Heart left ventricle (tissue), 16 donors: ENCODE measurements at regions not wholly inside any gene's neighbourhood (a gene's known extent, or its start where the extent isn't known, plus 50 kb on each side); places are given as distances from the start of the nearest gene placed in this dataset.
"Not testable (repeated sequence)": the region's sequence is repeated elsewhere in the genome, so short reads cannot be mapped to it uniquely, and the experiment has no call there.

Experiments used
- ATAC-seq, 4 donors: fragments of 200-7000 bp; cut with Tn5 transposase; one replicate each; pipeline ENCODE4 v1.9.1; 2020 to 2022; ENCODE audit warnings: moderate library complexity in 4 of 4, mild to moderate bottlenecking in 3 of 4, moderate number of reproducible peaks in 1 of 4
- DNase-seq, 5 donors: peaks; one replicate each; pipeline ENCODE4 v3.0.0-alpha.2; 2020
- H3K27ac ChIP-seq, 12 donors: fragments of 200-600 bp; sonication (generic) in 4 of 12; one replicate each; pipeline versions ENCODE4 v1.5.0 to v1.8.0; 2016 to 2022; ENCODE audit warnings: mild to moderate bottlenecking in 2 of 12
- H3K27me3 ChIP-seq, 9 donors: fragments of 200-600 bp; sonication (generic) in 2 of 9; one replicate each; pipeline versions ENCODE4 v1.5.1 to v1.8.0; 2016 to 2022; ENCODE audit warnings: mild to moderate bottlenecking in 3 of 9
- H3K36me3 ChIP-seq, 9 donors: fragments of 200-600 bp; sonication (generic) in 2 of 9; one replicate each; pipeline versions ENCODE4 v1.5.0 to v1.8.0; 2018 to 2022; ENCODE audit warnings: mild to moderate bottlenecking in 2 of 9
- H3K4me1 ChIP-seq, 12 donors: fragments of 200-600 bp; sonication (generic) in 4 of 12; one replicate each; pipeline versions ENCODE4 v1.5.0 to v1.8.0; 2016 to 2022; ENCODE audit warnings: mild to moderate bottlenecking in 3 of 12
- H3K4me3 ChIP-seq, 12 donors: fragments of 200-600 bp; sonication (generic) in 4 of 12; one replicate each; pipeline versions ENCODE4 v1.5.0 to v1.8.0; 2017 to 2022; ENCODE audit warnings: mild to moderate bottlenecking in 9 of 12, moderate library complexity in 4 of 12
- H3K9me3 ChIP-seq, 12 donors: fragments of 200-600 bp; sonication (generic) in 4 of 12; one replicate each; pipeline versions ENCODE4 v1.5.0 to v1.8.0; 2016 to 2022; ENCODE audit warnings: mild to moderate bottlenecking in 1 of 12
- WGBS, 4 donors: extraction: QIAGEN DNeasy Blood & Tissue Kit in 2 of 4; methylation state at CpG; one replicate each; pipeline versions ENCODE4 v1.1.5 to v1.1.7; 2013 to 2018; 5-methylcytosine and 5-hydroxymethylcytosine counted together
- intact Hi-C, 10 donors: fragments of 100-400 bp; cut with DNase I; formaldehyde crosslinking; loops; one replicate each; pipeline versions ENCODE4 v1.11.1 to v1.14.2; 2022
- TF ChIP-seq, protein P1 (sequence below), 12 donors: fragments of 200-600 bp; sonication (generic) in 4 of 12; IDR thresholded peaks; one replicate each; pipeline versions ENCODE4 v1.5.0 to v1.8.0; 2018 to 2022; ENCODE audit warnings: antibody characterized with exemption in 12 of 12, mild to moderate bottlenecking in 5 of 12
- donor health status: ischemic (EF 13 %, LVEDD 7.1; RV severe dilation, severe dysfunction).
- donor health status: healthy with polysubstance abuse.
- donor health status: DM: no; HTN: yes; CAD: no.
- donor health status: DM: no; HTN: no; CAD: no.
- donor health status: ischemic (EF 25% LVEDD 6.9; RV normal size, moderate dysfunction).
- donor health status: ischemic (EF 25% LVEDD 5.7; RV mildly dilated, moderate dysfunction).
- donor health status: healthy.
- donor health status: DM: yes; HTN: yes; CAD: no.
- donor health status: ischemic (EF 35%, LVEDD 5.7; RV mildly dilated, moderate dysfunction).
- donor health status: nonischemic (EF 11% LVEDD 7.7; RV severe dilation, severe dysfunction).
- donor health status: DM: yes; HTN: yes; CAD: no.
- donor health status: PGD.
- donor health status: ischemic (EF 29% LVEDD 5.4; RV normal size, mild dysfunction).
- donor health status: nonischemic (EF 23%, LVEDD 6.1; RV moderate dilation, normal function).

DNA sequence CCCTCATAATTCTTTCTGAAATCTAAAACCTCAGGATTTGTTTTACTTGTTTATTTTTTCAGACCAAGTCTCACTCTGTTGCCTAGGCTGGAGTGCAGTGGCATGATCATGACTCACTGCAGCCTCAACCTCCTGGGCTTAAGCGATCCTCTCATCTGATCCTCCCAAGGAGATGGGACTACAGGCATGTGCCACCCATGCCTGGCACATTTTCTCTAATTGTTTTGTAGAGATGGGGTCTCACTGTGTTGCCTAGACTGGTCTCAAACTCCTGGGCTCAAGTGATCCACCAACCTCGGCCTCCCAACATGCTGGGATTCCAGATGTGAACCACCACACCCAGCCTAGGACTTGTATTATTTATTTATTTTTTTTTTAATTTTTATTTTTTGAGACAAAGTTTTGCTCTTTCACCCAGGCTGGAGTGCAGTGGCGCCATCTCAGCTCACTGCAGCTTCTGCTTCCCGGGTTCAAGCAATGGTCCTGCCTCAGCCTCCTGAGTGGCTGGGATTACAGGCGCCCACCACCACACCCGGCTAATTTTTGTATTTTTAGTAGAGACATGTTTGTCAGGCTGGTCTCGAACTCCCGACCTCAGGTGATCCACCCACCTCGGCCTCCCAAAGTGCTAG is 281.9 kb downstream of the GOLGA6L6 start:
- 72 to 80% (median 77%) methylated on average over 9 of the region's 9 CpGs for WGBS, 4 donors
- H3K4me3 ChIP-seq, H3K36me3 ChIP-seq, H3K27ac ChIP-seq, ATAC-seq, H3K27me3 ChIP-seq, H3K4me1 ChIP-seq, H3K9me3 ChIP-seq: not testable (repeated sequence)
- intact Hi-C loops: loop anchor here in 1 of 10 donors (10.0 kb wide), 1 partner anchor 85 kb away; no protein-coding TSS in a partner anchor
- peak in 1 of 5 donors; percentile 32 for DNase-seq

DNA sequence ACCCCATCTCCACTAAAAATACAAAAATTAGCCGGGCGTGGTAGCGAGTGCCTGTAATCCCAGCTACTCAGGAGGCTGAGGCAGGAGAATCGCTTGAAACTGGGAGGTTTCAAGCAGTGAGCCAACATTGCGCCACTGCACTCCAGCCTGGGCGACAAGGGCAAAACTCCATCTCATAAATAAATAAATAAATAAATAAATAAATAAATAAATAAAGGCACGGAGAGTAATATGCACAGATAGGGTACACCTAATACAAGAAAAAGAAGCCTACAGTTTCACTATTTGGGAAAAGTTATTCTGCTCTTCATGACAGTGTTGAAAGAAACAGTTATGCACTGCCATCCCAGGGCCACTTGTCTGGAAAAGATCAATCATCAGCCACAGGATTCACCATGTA is 285.2 kb downstream of the GOLGA6L6 start:
- not testable (repeated sequence) for H3K36me3 ChIP-seq, ATAC-seq, H3K9me3 ChIP-seq, H3K27ac ChIP-seq, H3K4me1 ChIP-seq, H3K4me3 ChIP-seq, DNase-seq, H3K27me3 ChIP-seq
- WGBS, 4 donors: 85 to 87% (median 87%) methylated on average over 7 of the region's 7 CpGs
- intact Hi-C loops: loop anchor here in 1 of 10 donors (10.0 kb wide), 1 partner anchor 88 kb away; no protein-coding TSS in a partner anchor

DNA sequence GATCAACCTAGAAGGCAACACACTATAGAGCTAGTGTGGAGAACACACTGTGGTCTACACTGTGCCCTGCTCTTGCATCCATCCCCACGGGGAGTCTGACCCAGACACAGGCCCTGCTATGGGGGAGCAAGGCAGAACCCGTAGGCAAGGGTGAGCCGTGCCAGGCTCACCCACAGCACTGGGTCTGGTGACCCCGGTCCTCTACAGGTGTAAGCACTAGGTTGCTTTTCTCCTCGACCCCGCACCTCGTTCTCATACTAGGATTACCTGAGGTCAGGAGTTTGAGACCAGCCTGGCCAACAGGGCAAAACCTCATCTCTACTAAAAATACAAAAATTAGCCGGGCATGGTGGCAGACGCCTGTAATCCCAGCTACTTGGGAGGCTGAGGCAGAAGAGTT is 286.0 kb downstream of the GOLGA6L6 start:
- peak in 1 of 4 donors; percentile 19 for ATAC-seq

DNA sequence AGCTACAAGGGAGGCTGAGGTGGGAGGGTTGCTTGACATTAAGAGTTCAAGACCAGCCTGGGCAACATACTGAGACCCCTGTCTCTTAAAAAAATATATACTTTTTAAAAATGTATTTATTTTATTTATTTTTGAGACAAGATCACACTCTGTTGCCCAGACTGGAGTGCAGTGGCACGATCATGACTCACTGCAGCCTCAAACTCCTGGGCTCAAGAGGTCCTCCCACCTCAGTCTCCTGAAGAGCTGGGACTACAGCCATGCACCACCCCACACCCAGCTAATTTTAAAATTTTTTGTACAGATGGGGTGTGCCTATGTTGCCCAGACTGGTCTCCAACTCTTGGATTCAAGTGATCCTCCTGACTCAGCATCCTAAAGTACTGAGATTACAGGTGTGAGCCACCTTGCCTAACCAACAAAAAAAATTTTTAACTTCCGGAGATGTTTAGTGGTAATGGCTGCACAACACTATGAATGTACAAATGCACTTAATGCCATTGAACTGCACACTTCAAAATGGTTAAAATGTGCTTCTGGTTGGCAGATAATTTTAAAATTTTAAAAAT is 288.5 kb downstream of the GOLGA6L6 start:
- WGBS, 4 donors: 25 to 44% (median 43%) methylated on average over 2 of the region's 2 CpGs
- DNase-seq, H3K4me3 ChIP-seq, H3K9me3 ChIP-seq, ATAC-seq, H3K27ac ChIP-seq, H3K36me3 ChIP-seq, H3K4me1 ChIP-seq, H3K27me3 ChIP-seq: not testable (repeated sequence)
- intact Hi-C loops: loop anchor here in 1 of 10 donors (10.0 kb wide), 1 partner anchor 92 kb away; no protein-coding TSS in a partner anchor

More for the DNA sequence above, 286.0 kb downstream of the GOLGA6L6 start:
- H3K4me1 ChIP-seq, H3K36me3 ChIP-seq, H3K27me3 ChIP-seq, H3K9me3 ChIP-seq, H3K27ac ChIP-seq, H3K4me3 ChIP-seq: not testable (repeated sequence)
- WGBS, 4 donors: 66 to 74% (median 72%) methylated on average over 9 of the region's 9 CpGs
- intact Hi-C loops: loop anchor here in 1 of 10 donors (10.0 kb wide), 1 partner anchor 89 kb away; no protein-coding TSS in a partner anchor
- peak in 1 of 5 donors; percentile 54 for DNase-seq

DNA sequence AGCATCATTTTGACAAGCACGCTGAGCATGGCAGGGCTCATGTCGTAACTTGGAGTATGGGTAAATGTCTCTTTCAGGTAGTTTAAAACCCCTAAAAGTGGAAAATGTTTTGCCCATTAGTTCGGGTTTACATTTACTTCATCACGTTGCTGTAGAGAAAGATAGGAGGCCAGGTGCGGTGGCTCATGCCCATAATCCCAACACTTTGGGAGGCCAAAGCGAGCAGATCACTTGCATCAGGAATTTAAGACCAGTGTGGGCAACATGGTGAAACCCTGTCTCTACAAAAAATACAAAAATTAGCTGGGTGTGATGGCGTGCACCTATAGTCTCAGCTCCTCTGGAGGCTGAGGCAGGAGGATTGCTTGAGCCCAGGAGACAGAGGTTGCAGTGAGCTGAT is 289.6 kb downstream of the GOLGA6L6 start:
- not testable (repeated sequence) for H3K27ac ChIP-seq, H3K27me3 ChIP-seq, H3K4me3 ChIP-seq, H3K4me1 ChIP-seq, DNase-seq, H3K9me3 ChIP-seq, ATAC-seq, H3K36me3 ChIP-seq
- 70 to 74% (median 73%) methylated on average over 7 of the region's 7 CpGs for WGBS, 4 donors
- intact Hi-C loops: loop anchor here in 1 of 10 donors (10.0 kb wide), 1 partner anchor 93 kb away; no protein-coding TSS in a partner anchor

DNA sequence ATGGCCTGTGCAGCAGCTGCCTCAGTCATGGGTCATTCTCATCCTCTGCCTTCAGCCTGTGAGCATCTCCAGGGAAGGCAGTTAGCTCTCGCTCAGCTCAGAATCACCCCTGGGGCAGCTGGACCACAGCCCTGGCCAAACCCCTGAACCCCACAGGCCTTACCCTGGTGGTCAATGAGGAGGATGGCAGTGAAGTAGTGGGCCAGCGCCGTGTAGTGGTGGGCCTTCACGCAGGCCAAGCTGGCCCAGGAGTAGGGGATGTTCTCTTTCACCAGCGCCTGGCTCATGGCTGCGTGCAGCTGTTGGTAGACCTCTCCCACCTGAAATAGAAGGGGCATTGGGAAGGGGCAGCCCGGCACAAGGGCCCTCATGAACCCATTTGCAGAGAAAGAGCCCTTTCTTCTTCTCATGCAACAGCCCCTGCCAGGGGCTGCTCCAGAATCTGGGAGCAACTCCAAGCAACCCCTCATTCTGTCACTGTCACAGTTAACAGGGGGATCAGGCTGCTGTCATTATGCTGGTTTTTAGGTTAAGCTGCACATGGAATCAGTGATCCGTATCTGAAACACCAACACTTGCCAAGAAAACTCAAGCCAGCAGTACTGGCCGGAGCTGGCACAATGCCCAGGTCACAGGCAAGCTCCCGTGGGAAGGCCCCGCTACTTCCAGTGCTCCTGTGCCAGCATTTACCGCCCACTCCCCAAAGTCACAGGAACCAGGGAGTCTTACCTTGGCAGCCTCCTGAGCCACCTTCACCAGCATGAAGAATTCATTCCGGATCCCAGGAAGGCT is 290.2 kb downstream of the GOLGA6L6 start:
- peak in 1 of 5 donors; percentile 65 for DNase-seq
- H3K27ac ChIP-seq, H3K27me3 ChIP-seq, H3K9me3 ChIP-seq, H3K4me3 ChIP-seq, H3K36me3 ChIP-seq, H3K4me1 ChIP-seq: not testable (repeated sequence)
- intact Hi-C loops: loop anchor here in 1 of 10 donors (10.0 kb wide), 1 partner anchor 93 kb away; no protein-coding TSS in a partner anchor
- TF ChIP-seq, protein P1, sequence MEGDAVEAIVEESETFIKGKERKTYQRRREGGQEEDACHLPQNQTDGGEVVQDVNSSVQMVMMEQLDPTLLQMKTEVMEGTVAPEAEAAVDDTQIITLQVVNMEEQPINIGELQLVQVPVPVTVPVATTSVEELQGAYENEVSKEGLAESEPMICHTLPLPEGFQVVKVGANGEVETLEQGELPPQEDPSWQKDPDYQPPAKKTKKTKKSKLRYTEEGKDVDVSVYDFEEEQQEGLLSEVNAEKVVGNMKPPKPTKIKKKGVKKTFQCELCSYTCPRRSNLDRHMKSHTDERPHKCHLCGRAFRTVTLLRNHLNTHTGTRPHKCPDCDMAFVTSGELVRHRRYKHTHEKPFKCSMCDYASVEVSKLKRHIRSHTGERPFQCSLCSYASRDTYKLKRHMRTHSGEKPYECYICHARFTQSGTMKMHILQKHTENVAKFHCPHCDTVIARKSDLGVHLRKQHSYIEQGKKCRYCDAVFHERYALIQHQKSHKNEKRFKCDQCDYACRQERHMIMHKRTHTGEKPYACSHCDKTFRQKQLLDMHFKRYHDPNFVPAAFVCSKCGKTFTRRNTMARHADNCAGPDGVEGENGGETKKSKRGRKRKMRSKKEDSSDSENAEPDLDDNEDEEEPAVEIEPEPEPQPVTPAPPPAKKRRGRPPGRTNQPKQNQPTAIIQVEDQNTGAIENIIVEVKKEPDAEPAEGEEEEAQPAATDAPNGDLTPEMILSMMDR (IDR thresholded peaks at IDR 0.05): peak in 1 of 12 donors; percentile 9
- peak in 2 of 4 donors; percentile 18 to 21 for ATAC-seq
- WGBS, 4 donors: 61 to 72% (median 66%) methylated on average over 9 to 13 of the region's 13 CpGs

DNA sequence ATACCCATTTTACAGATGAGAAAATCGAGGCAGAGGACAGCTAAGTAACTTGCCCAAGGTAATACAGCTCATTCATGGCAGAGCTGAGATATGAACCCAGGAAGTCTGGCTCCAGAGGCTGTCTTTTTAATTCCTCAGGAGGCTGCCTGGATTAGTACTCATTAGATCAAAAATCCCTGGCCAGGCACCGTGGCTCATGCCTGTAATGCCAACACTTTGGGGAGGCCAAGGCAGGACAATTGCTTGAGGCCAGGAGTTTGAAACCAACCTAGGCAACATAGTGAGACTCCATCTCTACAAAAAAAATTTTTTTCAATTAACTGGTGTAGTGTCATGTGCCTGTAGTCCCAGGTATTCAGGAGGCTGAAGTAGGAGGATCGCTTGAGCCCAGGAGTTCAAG is 291.4 kb downstream of the GOLGA6L6 start:
- intact Hi-C loops: loop anchor here in 1 of 10 donors (10.0 kb wide), 1 partner anchor 95 kb away; no protein-coding TSS in a partner anchor
- H3K27ac ChIP-seq, H3K4me3 ChIP-seq, H3K27me3 ChIP-seq, H3K4me1 ChIP-seq, ATAC-seq, H3K36me3 ChIP-seq, H3K9me3 ChIP-seq: not testable (repeated sequence)
- WGBS, 4 donors: 38 to 59% (median 40%) methylated on average over 3 of the region's 3 CpGs
- DNase-seq: peak in 1 of 5 donors; percentile 42

DNA sequence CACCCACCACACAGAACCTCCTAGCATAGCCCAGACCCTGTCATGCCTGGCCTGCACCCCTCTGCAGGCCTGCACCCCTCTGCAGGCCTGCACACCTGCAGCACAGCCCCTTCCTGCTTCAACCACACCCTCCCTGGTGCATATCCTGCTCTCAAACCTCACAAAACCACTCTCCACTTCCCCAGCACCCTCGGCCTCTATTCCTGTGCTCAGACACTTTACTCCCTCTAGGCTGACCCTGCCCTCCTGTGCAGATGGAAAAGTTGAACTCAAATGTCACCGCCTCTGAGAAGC is 292.0 kb downstream of the GOLGA6L6 start:
- H3K27ac ChIP-seq, intact Hi-C loops, H3K36me3 ChIP-seq, H3K4me3 ChIP-seq, H3K4me1 ChIP-seq, H3K9me3 ChIP-seq: not testable (repeated sequence)
- peak in 1 of 5 donors; percentile 60 for DNase-seq
- peaks cover 0 to 13% (median 0%) of the 10 kb centered on the region in 9 donors for H3K27me3 ChIP-seq
- peak in 1 of 4 donors; percentile 4 for ATAC-seq
- WGBS, 4 donors: 64 to 73% (median 66%) methylated on average over 2 of the region's 2 CpGs

DNA sequence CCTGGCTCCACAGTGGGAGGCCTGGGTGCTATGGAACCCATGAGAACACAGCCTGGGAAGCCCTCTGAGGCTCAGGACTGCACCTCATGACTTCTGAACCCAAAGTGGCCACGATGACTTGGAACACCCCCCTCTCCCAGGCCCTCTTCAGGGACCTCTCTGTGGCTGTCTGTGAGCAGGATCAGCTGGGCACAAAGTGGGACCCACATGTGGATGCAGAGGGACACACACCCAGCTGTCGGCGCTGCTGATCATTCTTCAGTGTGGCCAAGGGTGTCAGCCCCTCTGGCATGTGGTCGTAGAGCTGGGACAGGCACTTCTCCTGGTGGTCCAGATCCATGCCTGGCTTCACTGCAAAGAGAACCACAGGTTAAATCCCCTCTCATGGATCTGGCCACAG is 293.2 kb downstream of the GOLGA6L6 start:
- DNase-seq: peak in 1 of 5 donors; percentile 60
- H3K9me3 ChIP-seq, H3K36me3 ChIP-seq, H3K27ac ChIP-seq, H3K4me3 ChIP-seq, H3K4me1 ChIP-seq, intact Hi-C loops: not testable (repeated sequence)
- H3K27me3 ChIP-seq: peaks cover 0 to 14% (median 0%) of the 10 kb centered on the region in 9 donors
- peak in 1 of 4 donors; percentile 8 for ATAC-seq
- WGBS, 4 donors: 72 to 83% (median 77%) methylated on average over 3 to 4 of the region's 4 CpGs
